NCI-H1105 (cell line): ENCODE measurements at regions not wholly inside any gene's neighbourhood (a gene's known extent, or its start where the extent isn't known, plus 50 kb on each side); places are given as distances from the start of the nearest gene placed in this dataset.

Experiments
- DNase-seq: peaks from one replicate; lab custom pipeline; 2025; lab: John Stamatoyannopoulos, UW

DNA sequence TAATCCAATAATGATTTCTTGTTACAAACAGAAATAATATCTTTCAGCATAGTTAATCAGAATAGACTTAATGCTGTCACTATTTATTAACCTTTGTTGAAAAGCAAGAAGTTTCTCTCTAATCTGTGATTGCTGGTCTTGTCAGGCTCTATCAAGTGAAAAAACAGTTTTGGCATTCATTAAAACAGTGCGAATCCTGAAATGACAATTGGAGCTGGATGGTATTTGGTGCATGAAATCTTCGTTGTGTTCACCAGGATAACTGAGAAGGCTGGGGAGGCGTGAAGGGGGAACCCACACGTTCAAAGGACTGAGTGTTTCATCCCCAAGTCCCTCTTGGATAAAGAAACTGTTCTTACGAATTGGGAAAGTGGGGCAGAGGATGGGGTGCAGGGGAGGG is 190.2 kb upstream of the MYL2 start:
- no peak for DNase-seq

DNA sequence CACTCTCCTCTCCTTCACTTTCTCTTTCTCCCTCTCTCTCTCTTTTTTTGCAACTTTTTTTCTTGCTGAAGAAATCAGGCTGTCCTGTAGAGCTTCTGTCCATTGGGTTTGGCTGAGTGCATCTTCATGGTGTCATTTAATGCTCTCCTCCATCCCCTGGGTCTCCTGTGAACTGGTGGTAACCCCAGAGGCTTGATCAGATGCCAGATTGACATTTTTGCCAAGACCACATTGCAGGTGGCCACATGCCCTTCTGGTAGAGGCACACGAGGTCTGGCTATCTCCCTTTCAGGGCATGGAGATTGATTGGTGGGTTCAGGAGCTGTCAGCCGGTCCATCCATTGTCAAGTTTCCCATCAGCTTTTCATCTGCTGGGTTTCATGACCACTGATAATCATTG is 188.3 kb upstream of the MYL2 start:
- no peak for DNase-seq

DNA sequence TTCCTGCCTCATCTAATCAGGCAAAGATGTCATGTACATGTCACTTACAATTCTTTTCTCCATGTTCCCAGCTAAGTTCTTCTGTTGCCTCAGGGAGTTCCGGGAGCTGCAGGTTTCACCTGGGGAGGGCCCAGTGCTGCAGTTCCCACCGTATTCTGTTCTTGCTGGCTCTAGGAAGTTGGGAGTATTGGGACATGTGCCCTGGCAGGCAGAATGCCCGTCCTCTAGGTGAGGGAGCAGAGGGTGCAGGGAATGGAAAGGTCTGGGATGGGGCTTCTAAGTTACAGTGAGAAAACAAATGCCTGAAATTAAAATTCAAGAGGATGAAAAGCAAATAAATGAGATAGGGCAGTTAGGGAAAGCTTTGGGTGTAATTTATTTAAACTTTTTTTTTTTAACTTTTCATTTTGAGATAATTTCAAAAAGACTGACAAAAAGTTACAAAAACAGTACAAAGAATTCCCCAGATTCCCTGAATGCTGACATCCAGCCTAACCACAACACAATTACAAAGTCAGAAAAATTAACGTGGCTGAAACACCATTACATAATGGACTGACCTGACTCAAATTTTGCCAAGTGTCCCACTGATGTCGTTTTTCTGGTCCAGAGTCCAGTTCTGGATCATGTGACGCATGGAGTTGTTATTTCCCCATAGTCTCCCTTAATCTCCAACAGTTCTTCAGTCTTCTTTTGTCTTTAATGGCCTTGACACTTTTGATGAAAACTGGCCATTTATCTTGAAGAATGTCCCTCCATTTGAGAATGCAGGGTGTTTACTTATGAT is 187.2 kb upstream of the MYL2 start:
- DNase-seq, result no peak

- no peak for DNase-seq
Measured at GRCh38 chr12:111105294-111105693, 184.9 kb upstream of the MYL2 start.

DNA sequence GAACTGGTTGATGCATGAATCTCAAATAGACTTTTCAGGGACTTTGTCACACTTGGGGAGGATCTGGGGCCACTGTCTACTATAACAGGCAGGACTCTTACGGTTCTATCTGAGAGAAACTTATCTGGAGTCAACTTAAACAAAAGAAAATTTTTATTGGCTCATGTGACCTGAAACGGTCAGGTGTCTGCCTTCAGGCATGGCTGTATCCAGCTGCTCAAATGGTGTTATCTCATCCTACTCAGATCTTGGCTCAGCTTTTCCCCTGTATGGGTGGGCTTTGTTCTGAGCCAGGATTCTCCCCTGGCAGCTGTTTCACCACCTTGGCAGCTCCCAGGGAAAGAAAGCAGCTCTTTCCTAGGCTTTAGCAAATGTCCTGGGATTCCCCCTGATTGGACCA is 183.2 kb upstream of the MYL2 start:
- DNase-seq, result no peak

DNA sequence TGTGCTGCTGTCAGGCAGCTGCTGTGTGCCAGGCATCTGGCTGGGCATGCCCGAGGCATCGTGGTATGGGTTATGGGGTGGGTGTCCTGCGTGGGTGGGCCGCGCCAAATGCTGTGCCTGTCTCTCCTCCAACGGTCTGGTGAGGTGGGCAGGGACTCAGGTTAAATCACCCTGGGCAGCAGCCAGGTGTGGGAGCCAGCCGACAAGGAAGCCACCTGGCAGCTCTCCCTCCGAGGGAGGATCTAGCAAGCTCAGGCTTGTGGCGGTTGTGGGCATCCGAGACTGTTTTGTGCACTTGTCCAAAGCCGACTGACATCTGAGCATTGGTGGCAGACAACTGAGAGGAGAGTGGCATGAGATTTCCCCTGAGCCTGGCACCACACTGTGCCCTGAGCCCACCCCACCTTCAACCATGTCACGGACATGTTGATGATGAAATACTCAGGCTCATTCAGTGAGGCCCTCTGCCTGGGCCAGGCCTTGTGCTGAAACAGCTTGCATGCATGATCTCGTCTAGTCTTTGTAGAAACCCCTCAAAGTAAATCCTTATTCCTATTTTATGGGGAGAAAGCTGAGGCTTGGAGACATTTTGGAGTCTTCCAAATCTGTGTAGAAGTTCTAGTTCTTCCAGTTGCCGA is 181.8 kb upstream of the MYL2 start:
- DNase-seq, result peak; percentile 98

GRCh38 chr12:111101003-111101402 is 180.6 kb upstream of the MYL2 start:
- no peak for DNase-seq

DNA sequence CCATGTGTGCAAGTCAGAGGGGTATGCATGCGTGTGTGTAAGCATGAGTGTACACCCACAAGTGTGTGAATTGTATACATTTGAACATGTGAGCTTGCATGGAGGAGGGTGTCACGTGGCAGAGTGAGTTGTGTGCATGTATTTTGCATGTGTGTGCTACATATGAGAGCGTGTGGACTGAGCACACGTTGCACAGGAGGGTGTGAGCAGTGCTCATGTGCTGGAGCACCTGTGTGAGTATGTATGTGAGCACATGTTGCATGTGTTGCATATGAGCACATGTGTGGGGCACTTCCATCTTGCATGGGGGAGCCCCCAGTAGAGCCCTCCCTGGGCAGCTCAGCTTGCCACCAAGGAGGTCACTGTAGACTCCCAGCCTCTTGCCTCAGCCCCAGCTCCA is 180.2 kb upstream of the MYL2 start:
- no peak for DNase-seq

- DNase-seq, result no peak
Measured at GRCh38 chr12:111100003-111100402, 179.6 kb upstream of the MYL2 start.

- DNase-seq, result no peak
Measured at GRCh38 chr12:111099186-111099585, 178.8 kb upstream of the MYL2 start.

DNA sequence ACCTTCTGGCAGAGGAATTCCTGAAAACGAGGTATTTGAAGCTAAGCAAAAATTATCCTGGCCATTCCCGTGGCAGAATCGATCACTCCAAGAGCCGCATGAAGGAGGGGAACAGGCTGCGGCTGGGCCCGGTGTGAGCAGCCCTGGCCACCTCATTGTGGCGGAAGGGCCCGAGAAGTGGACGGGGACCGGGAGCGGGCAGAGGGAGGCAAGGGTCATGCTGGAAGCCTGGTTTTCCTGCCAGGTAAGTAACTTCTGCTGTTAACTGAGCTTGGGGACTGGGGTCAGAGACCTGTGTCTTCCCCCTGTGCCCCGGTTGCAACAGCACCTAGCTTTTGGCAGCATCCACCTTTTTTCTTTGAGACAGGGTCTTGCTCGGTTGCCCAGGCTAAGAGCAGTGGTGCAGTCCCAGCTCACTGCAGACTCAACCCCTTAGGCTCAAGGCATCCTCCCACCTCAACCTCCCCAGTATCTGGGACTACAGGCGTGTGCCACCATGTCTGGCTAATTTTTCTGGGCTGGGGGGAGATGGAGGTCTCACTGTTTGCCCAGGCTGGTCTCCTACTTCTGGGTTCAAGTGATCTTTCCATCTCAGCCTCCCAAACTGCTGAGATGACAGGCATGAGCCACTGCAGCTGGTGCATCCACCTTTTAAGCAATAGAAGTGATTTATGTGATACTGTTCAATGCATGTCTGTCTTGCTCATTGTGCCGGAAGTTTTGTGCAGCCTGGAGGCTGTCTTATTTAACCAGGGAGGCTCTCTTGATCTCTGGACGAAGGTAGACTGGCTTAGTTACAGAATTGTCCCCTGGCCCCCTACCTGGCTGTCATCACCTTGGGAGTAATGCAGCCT is 174.0 kb upstream of the MYL2 start:
- DNase-seq, result no peak

DNA sequence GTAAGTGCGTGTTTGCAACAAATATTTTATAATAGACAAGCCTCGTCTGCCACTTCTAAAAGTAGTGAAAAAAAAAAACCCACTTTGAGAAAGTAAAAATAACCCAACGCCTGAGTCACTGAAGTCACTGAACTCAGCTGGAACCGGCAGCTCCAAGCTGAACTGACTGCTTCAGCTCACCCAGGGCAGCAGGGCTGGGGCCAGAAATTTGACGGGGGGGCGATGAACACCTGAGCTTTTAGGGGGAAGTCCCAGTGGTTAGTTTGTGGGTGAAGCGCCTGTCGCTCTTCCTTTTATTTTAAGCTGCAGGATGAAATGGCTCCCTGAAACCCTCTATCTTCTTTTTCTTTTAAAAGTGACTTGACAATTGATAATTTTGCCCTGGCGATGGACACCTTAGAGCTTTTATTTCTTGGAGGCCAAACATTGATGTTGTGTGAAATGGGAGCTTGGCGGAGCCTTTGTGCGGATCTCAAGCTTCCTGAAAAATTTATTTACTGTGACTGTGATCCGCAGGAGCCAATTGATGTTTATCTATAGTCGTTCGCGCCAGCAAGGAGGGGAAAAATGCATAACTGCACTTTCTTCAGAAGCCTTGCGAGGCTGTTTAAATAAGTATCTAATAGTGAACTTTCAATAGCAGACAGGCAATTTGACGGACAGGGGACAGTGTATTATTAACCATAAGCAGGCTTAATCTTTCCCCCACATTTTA is 173.2 kb upstream of the MYL2 start:
- no peak for DNase-seq

GRCh38 chr12:111091051-111091450 is 170.7 kb upstream of the MYL2 start:
- no peak for DNase-seq

DNA sequence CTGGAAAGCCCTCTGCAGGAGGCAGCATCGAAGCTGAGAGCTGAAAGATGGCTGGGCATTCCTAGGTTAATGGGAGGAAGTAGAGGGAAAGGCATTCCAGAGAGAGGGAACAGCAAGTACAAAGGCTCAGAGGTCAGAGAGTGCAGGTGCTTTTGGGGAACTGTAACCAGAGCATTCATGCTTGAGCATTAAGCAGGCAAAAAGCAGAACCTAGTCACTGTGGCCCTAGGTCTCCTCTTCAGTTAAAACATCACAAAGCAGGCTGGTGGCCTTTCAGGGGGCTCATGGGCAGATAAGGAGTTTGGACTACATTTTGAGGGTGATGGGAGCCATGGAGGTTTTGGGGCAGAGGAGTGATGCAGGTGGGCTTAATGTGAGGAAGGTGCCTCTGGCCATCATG is 169.2 kb upstream of the MYL2 start:
- no peak for DNase-seq

- no peak for DNase-seq
Measured at GRCh38 chr12:111088409-111088808, 168.0 kb upstream of the MYL2 start.

GRCh38 chr12:111086947-111087700 is 166.7 kb upstream of the MYL2 start:
- no peak for DNase-seq

DNA sequence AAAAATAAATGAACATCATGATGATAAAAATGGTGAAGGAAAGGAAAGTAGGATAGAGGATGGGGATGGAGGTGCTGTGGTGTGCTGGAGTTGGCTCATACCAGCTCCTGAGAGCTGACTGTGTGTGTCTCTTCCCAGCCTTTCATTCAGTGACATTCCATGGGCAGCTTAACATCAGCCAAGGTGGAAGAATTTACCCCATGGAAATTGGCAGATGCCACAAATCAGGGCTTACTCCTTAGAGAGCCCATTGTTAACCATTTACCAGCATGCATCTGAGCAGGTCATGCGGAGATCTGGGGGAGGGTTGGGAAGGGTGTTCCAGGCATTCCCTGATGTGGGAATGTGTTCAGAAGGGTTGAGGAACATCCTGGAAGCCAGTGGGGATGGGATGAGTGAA is 164.7 kb upstream of the MYL2 start:
- no peak for DNase-seq

- DNase-seq, result no peak
Measured at GRCh38 chr12:111084605-111085004, 164.2 kb upstream of the MYL2 start.

DNA sequence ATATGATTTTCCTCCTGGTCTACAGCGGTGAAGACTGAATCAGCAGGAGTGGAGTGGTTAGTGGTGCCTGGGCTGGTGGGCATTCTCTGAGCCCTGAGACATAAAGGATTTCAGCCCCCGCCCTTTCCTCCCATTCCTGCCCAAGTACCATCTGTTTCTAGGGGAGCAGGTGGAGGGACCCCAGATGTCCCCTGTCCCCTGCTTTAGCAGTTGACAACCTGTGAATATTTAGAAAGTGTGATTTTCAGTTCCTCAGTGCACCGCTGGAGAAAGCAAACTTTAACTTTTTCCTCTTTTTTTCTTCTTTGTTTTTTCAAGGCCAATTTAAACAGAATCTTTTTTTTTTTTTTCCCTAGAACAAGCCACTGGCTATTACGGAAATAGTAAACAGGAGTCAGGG is 163.8 kb upstream of the MYL2 start:
- no peak for DNase-seq

- no peak for DNase-seq
Measured at GRCh38 chr12:111081600-111081999, 161.2 kb upstream of the MYL2 start.

GRCh38 chr12:111078731-111079130 is 158.4 kb upstream of the MYL2 start:
- DNase-seq, result no peak
